Medulla oblongata (tissue), 1 donor: ENCODE measurements at regions not wholly inside any gene's neighbourhood (a gene's known extent, or its start where the extent isn't known, plus 50 kb on each side); places are given as distances from the start of the nearest gene placed in this dataset.
"Not testable (repeated sequence)": the region's sequence is repeated elsewhere in the genome, so short reads cannot be mapped to it uniquely, and the experiment has no call there.

ENCODE experiments used
- DNase-seq: peaks from one replicate; pipeline ENCODE4 v3.0.0-alpha.2; 2015; ENCODE audit errors: extremely low spot score

GRCh38 chr7:149995369-149996026, 121.7 kb downstream of the ATP6V0E2 start:
- not testable (repeated sequence) for DNase-seq

- not testable (repeated sequence) for DNase-seq
Observed at GRCh38 chr7:150000780-150001599, 127.2 kb downstream of the ATP6V0E2 start.

GRCh38 chr7:150003304-150003810, 129.6 kb downstream of the ATP6V0E2 start:
- no peak for DNase-seq

GRCh38 chr7:150003973-150004372, 130.2 kb downstream of the ATP6V0E2 start:
- DNase-seq, result not testable (repeated sequence)

- not testable (repeated sequence) for DNase-seq
Observed at GRCh38 chr7:150004843-150005242, 131.1 kb downstream of the ATP6V0E2 start.

- DNase-seq, result not testable (repeated sequence)
Observed at GRCh38 chr7:150009620-150010303, 136.0 kb downstream of the ATP6V0E2 start.

- DNase-seq, result not testable (repeated sequence)
Observed at GRCh38 chr7:150016651-150017189, 143.0 kb downstream of the ATP6V0E2 start.

GRCh38 chr7:150020210-150020609, 146.4 kb downstream of the ATP6V0E2 start:
- DNase-seq, result not testable (repeated sequence)

GRCh38 chr7:150024550-150025490, 151.1 kb downstream of the ATP6V0E2 start:
- not testable (repeated sequence) for DNase-seq

GRCh38 chr7:150025802-150026201, 152.0 kb downstream of the ATP6V0E2 start:
- not testable (repeated sequence) for DNase-seq

GRCh38 chr7:150028344-150029012, 154.7 kb downstream of the ATP6V0E2 start:
- not testable (repeated sequence) for DNase-seq

GRCh38 chr7:150029013-150029389, 155.2 kb downstream of the ATP6V0E2 start:
- DNase-seq, result not testable (repeated sequence)

- DNase-seq, result not testable (repeated sequence)
Observed at GRCh38 chr7:150031733-150032132, 158.0 kb downstream of the ATP6V0E2 start.

GRCh38 chr7:150033711-150034110, 159.9 kb downstream of the ATP6V0E2 start:
- DNase-seq, result not testable (repeated sequence)

GRCh38 chr7:150035769-150036168, 162.0 kb downstream of the ATP6V0E2 start:
- DNase-seq, result not testable (repeated sequence)

GRCh38 chr7:150039061-150039460, 165.3 kb downstream of the ATP6V0E2 start:
- DNase-seq, result not testable (repeated sequence)

- DNase-seq, result not testable (repeated sequence)
Observed at GRCh38 chr7:150042281-150042680, 168.5 kb downstream of the ATP6V0E2 start.

- not testable (repeated sequence) for DNase-seq
Observed at GRCh38 chr7:150044771-150045170, 171.0 kb downstream of the ATP6V0E2 start.

- DNase-seq, result not testable (repeated sequence)
Observed at GRCh38 chr7:150045596-150045995, 171.8 kb downstream of the ATP6V0E2 start.
